IPS-18c (cell line): ENCODE measurements at regions not wholly inside any gene's neighbourhood (a gene's known extent, or its start where the extent isn't known, plus 50 kb on each side); places are given as distances from the start of the nearest gene placed in this dataset.
"Not testable (repeated sequence)": the region's sequence is repeated elsewhere in the genome, so short reads cannot be mapped to it uniquely, and the experiment has no call there.

Experiments used
- H3K4me3 ChIP-seq: 2 replicates; pipeline ENCODE4 v1.7.0; 2013; ENCODE audit warnings: low read depth, mild to moderate bottlenecking, low read length, moderate library complexity; ENCODE audit not compliant: insufficient read depth
- H3K9me3 ChIP-seq: one replicate; pipeline ENCODE4 v1.6.1; 2013; ENCODE audit warnings: mild to moderate bottlenecking, low read length, moderate library complexity; ENCODE audit not compliant: control insufficient read depth, insufficient read depth

- peaks cover 1% of the 10 kb centered on the region for H3K9me3 ChIP-seq
- no peak overlapping the region for H3K4me3 ChIP-seq
These were observed 130.0 kb downstream of the ENC1 start for GRCh38 chr5:74510476-74511075.

- Histone ChIP-seq H3K9me3 (peaks cover 2% of the 10 kb centered on the region), H3K4me3 (no peak overlapping the region)
These were observed 133.0 kb downstream of the ENC1 start for GRCh38 chr5:74507370-74508005.

GRCh38 chr5:74506119-74506518 is 134.4 kb downstream of the ENC1 start:
- no peak overlapping the region for H3K4me3 ChIP-seq
- H3K9me3 ChIP-seq, result peaks cover 2% of the 10 kb centered on the region

GRCh38 chr5:74504463-74504862 is 136.1 kb downstream of the ENC1 start:
- H3K4me3 ChIP-seq, result no peak overlapping the region
- H3K9me3 ChIP-seq, result peaks cover 2% of the 10 kb centered on the region

- Histone ChIP-seq H3K4me3 (no peak overlapping the region), H3K9me3 (peaks cover 5% of the 10 kb centered on the region)
These were observed 138.0 kb downstream of the ENC1 start for GRCh38 chr5:74502479-74502950.

- peaks cover 5% of the 10 kb centered on the region for H3K9me3 ChIP-seq
- H3K4me3 ChIP-seq, result no peak overlapping the region
These were observed 138.7 kb downstream of the ENC1 start for GRCh38 chr5:74501674-74502478.

- peaks cover 3% of the 10 kb centered on the region for H3K9me3 ChIP-seq
- H3K4me3 ChIP-seq, result no peak overlapping the region
These were observed 140.2 kb downstream of the ENC1 start for GRCh38 chr5:74500110-74500917.

- Histone ChIP-seq H3K4me3 (no peak overlapping the region), H3K9me3 (peaks cover 3% of the 10 kb centered on the region)
These were observed 141.1 kb downstream of the ENC1 start for GRCh38 chr5:74499256-74500050.

GRCh38 chr5:74497706-74498105 is 142.8 kb downstream of the ENC1 start:
- H3K9me3 ChIP-seq, result peaks cover 3% of the 10 kb centered on the region

GRCh38 chr5:74493411-74493810 is 147.1 kb downstream of the ENC1 start:
- Histone ChIP-seq H3K4me3 (no peak overlapping the region), H3K9me3 (peaks cover 3% of the 10 kb centered on the region)

More at GRCh38 chr5:74497706-74498105, 142.8 kb downstream of the ENC1 start:
- H3K4me3 ChIP-seq, result no peak overlapping the region

GRCh38 chr5:74492230-74492629 is 148.3 kb downstream of the ENC1 start:
- no peaks in the 10 kb centered on the region for H3K9me3 ChIP-seq

GRCh38 chr5:74491586-74491985 is 148.9 kb downstream of the ENC1 start:
- no peaks in the 10 kb centered on the region for H3K9me3 ChIP-seq
- H3K4me3 ChIP-seq, result no peak overlapping the region

More at GRCh38 chr5:74492230-74492629, 148.3 kb downstream of the ENC1 start:
- H3K4me3 ChIP-seq, result no peak overlapping the region

- no peak overlapping the region for H3K4me3 ChIP-seq
- no peaks in the 10 kb centered on the region for H3K9me3 ChIP-seq
These were observed 149.7 kb downstream of the ENC1 start for GRCh38 chr5:74490814-74491213.

- Histone ChIP-seq H3K9me3 (no peaks in the 10 kb centered on the region), H3K4me3 (no peak overlapping the region)
These were observed 157.5 kb downstream of the ENC1 start for GRCh38 chr5:74482990-74483389.

GRCh38 chr5:74482523-74482922 is 158.0 kb downstream of the ENC1 start:
- H3K9me3 ChIP-seq, result no peaks in the 10 kb centered on the region
- H3K4me3 ChIP-seq, result no peak overlapping the region

- H3K9me3 ChIP-seq, H3K4me3 ChIP-seq: not testable (repeated sequence)
These were observed 159.2 kb downstream of the ENC1 start for GRCh38 chr5:74481357-74481756.
